Naive B cell (primary cell): ENCODE measurements at regions not wholly inside any gene's neighbourhood (a gene's known extent, or its start where the extent isn't known, plus 50 kb on each side); places are given as distances from the start of the nearest gene placed in this dataset.
"Not testable (repeated sequence)": the region's sequence is repeated elsewhere in the genome, so short reads cannot be mapped to it uniquely, and the experiment has no call there.

Experiments used
- ATAC-seq, 2 donors: fragments of 150-1000 bp; cut with Tn5 transposase; 2 replicates each; pipeline ENCODE4 v1.10.0; 2021; ENCODE audit warnings: low read depth in 2 of 2, mild to moderate bottlenecking in 2 of 2, moderate library complexity in 2 of 2
- DNase-seq: peaks from one replicate; pipeline ENCODE4 v3.0.0; 2022
- H3K27ac Mint-ChIP-seq, 6 donors: one replicate each; pipeline ENCODE4 v1.8.0; 2020 to 2022; ENCODE audit warnings: mild to moderate bottlenecking in 6 of 6, mixed read lengths in 6 of 6, moderate library complexity in 5 of 6, inconsistent platforms in 2 of 6
- H3K27me3 Mint-ChIP-seq, 3 donors: one replicate each; pipeline ENCODE4 v1.8.0; 2021 to 2022; ENCODE audit warnings: mixed read lengths in 3 of 3, mild to moderate bottlenecking in 1 of 3
- H3K36me3 Mint-ChIP-seq, 2 donors: one replicate each; pipeline ENCODE4 v1.8.0; 2020 to 2022; ENCODE audit warnings: mixed read lengths in 2 of 2, inconsistent platforms in 1 of 2, mild to moderate bottlenecking in 1 of 2
- H3K4me1 Mint-ChIP-seq, 3 donors: one replicate each; pipeline ENCODE4 v1.8.0; 2020 to 2022; ENCODE audit warnings: mixed read lengths in 3 of 3, inconsistent platforms in 1 of 3, mild to moderate bottlenecking in 1 of 3, moderate library complexity in 1 of 3
- H3K4me3 Mint-ChIP-seq, 8 donors: one replicate each; pipeline ENCODE4 v1.8.0; 2020 to 2022; ENCODE audit warnings: mild to moderate bottlenecking in 8 of 8, mixed read lengths in 8 of 8, moderate library complexity in 8 of 8, inconsistent platforms in 2 of 8
- H3K9me3 Mint-ChIP-seq, 7 donors: one replicate each; pipeline ENCODE4 v1.8.0; 2020 to 2022; ENCODE audit warnings: mixed read lengths in 7 of 7, mild to moderate bottlenecking in 5 of 7, inconsistent platforms in 2 of 7, moderate library complexity in 1 of 7

DNA sequence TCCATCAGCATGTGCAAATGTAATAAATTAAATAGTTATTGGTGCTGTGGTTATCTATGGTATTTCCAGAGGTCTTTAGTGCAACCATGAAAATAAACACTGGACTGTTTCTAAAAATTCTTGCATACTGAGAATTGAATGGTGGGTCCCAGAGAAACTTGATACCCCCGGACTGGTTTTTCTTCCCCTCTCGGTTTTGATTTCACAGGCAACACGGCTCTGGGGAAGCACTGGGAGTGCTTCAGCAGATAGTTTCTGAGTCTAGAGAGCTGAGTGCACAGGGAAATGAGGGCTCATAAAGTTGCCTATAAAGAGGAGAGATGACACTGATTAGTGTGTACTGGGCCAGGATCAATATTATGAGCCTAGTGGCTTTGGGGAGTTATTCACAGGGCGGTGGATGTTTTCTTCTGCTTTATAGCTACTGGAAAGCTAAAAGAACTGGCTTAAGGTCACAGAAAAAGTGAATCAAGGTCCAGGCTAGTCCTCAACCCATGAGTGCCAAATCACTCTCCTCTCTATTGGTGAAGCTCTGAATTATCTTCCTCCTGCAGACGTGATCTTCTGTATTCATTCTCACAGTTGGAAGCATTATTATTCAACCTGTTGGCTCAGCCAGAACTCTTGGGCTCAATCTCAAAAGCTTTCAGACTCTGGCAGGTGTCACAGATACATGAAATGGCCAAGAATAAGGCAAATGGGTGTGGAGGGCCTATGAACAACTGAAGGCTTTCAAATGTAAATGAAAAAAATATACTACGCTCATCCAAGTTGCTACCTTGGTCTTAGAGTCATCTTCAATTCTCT is 170.2 kb upstream of the HMHB1 start:
- Mint-ChIP-seq H3K36me3 (no peaks in the 10 kb centered on the region), H3K9me3 (no peaks in the 10 kb centered on the region), H3K4me1 (peaks cover 0 to 3% (median 0%) of the 10 kb centered on the region in 3 donors), H3K27me3 (no peaks in the 10 kb centered on the region), H3K4me3 (no peak overlapping the region), H3K27ac (no peak overlapping the region)
- DNase-seq, result no peak
- ATAC-seq, result no peak

DNA sequence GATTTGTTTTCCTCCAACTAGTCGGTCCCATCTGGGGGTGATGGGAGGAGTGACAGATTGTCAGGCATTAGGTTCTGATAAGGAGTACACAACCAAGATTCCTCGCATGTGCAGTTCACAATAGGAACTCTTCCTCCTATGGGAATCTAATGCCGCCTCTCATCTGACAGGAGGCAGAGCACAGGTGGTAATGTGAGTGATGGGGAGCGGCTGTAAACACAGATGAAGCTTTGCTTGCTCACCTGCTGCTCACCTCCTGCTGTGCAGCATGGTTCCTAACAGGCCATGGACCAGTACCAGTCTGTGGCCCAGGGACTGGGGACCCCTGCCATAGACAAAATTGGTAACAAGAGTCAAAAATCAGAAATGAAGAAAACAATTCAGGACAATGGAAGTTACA is 173.3 kb upstream of the HMHB1 start:
- Mint-ChIP-seq H3K9me3 (no peaks in the 10 kb centered on the region), H3K27ac (no peak overlapping the region), H3K4me3 (no peak overlapping the region), H3K27me3 (no peaks in the 10 kb centered on the region), H3K36me3 (no peaks in the 10 kb centered on the region), H3K4me1 (peaks cover 0 to 3% (median 0%) of the 10 kb centered on the region in 3 donors)
- DNase-seq (no peak), ATAC-seq (no peak)

DNA sequence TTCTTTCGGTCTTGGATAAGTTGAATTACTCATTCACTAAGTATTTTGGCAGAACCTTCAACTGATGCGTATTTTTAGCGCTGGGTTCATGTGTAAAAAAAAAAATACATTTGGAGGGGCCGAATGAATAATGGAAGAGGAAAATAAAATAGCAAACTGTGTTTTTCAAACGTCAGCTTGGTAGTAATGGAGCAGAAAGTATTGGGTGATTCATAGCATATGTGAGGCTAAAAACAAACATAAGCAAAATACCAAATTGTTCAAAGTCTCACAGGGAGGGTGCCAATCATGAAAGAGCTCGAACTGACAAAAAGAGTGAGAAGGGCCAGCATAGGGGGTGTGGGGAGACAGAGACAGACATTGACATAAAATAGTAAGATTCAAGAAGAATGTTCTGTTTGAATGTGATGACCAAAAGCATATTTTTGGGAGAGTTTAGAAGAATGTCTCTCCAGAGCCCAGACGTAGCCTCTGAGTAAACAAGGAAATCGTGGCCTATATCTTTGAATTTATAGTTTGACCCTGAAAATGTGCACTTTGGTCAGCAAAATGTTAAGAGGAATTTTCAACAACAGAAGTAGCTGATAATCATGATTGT is 174.9 kb upstream of the HMHB1 start:
- ATAC-seq, result no peak
- Mint-ChIP-seq H3K36me3 (no peaks in the 10 kb centered on the region), H3K4me3 (no peak overlapping the region), H3K4me1 (peaks cover 0 to 3% (median 0%) of the 10 kb centered on the region in 3 donors), H3K9me3 (no peaks in the 10 kb centered on the region), H3K27ac (no peak overlapping the region), H3K27me3 (no peaks in the 10 kb centered on the region)
- DNase-seq, result no peak

DNA sequence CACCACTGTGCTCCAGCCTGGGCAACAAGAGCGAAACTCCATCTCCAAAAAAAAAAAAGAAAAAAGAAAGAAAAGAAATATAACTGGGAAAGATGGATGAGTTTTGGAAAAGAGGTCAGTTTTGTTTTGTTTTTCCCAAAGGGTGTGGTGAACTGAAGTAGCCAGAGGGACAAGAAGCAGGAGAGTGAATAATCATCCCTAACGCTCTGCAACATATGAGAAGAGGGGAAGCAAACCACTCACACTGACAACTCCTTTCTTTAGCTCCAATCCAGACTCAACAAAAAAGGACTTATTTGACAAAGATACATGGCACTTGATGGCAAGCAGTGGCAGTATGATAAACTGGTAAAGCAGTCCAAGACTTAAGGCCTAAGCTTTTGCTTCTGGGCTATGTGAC is 176.1 kb upstream of the HMHB1 start:
- Mint-ChIP-seq H3K4me1 (peaks cover 0 to 3% (median 0%) of the 10 kb centered on the region in 3 donors), H3K36me3 (no peaks in the 10 kb centered on the region), H3K4me3 (no peak overlapping the region), H3K27me3 (no peaks in the 10 kb centered on the region), H3K27ac (peak overlapping the region in 1 of 6 donors; percentile 12), H3K9me3 (no peaks in the 10 kb centered on the region)
- ATAC-seq, result no peak
- DNase-seq, result no peak

DNA sequence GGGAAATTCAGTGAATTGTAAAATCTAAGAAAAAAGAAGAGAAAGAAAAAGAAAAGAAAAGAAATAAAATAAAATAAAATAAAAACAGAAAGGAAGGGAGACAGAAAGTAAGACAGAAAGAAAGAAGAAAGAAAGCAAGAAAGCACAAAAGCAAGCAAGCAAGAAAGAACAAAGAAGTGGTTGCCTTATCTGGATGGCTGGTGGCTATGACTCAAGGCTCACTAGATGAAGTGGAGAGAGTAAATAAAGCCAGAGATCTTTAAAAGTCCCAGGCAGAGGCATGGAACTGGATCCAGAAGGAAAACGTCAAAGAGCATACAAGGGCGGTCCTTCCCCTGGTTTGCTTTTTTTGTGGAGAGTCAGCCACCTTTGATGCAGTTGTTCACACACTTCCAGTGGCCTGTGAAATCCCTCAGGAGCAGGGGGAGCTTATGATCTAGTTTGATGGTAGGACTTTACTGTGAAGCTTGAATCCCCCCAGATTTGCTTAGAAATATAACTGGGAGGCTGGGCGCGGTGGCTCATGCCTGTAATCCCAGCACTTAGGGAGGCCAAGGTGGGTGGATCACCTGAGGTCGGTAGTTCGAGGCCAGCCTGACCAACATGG is 176.7 kb upstream of the HMHB1 start:
- H3K27me3 Mint-ChIP-seq, result no peaks in the 10 kb centered on the region
- ATAC-seq (no peak), DNase-seq (no peak)
- no peak overlapping the region for H3K4me3 Mint-ChIP-seq
- H3K4me1 Mint-ChIP-seq, result peaks cover 0 to 3% (median 0%) of the 10 kb centered on the region in 3 donors
- H3K36me3 Mint-ChIP-seq, result no peaks in the 10 kb centered on the region
- H3K9me3 Mint-ChIP-seq, result no peaks in the 10 kb centered on the region
- no peak overlapping the region for H3K27ac Mint-ChIP-seq

DNA sequence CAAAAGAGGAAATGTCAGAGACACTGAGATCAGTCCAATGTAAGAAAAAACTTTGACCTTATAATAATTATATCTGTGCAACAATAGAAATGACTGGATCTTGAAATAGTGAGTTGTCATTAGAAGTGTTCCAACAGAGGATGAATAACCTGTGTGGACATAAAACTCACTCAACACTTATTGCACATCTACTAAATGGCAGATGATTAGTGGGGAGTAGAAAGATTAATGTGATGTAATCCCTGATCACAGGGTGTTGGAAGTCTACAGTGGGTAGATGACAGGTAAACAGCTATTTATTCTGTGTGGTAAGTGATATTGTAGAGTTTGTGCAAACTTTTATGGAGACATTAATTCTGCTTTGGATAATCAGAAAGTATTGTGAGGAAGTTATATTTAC is 177.3 kb upstream of the HMHB1 start:
- ATAC-seq (no peak), DNase-seq (no peak)
- H3K4me3 Mint-ChIP-seq, result no peak overlapping the region
- no peaks in the 10 kb centered on the region for H3K9me3 Mint-ChIP-seq
- H3K27ac Mint-ChIP-seq, result peak overlapping the region in 1 of 6 donors; percentile 72
- H3K36me3 Mint-ChIP-seq, result no peaks in the 10 kb centered on the region
- H3K27me3 Mint-ChIP-seq, result no peaks in the 10 kb centered on the region
- peaks cover 0 to 3% (median 0%) of the 10 kb centered on the region in 3 donors for H3K4me1 Mint-ChIP-seq

DNA sequence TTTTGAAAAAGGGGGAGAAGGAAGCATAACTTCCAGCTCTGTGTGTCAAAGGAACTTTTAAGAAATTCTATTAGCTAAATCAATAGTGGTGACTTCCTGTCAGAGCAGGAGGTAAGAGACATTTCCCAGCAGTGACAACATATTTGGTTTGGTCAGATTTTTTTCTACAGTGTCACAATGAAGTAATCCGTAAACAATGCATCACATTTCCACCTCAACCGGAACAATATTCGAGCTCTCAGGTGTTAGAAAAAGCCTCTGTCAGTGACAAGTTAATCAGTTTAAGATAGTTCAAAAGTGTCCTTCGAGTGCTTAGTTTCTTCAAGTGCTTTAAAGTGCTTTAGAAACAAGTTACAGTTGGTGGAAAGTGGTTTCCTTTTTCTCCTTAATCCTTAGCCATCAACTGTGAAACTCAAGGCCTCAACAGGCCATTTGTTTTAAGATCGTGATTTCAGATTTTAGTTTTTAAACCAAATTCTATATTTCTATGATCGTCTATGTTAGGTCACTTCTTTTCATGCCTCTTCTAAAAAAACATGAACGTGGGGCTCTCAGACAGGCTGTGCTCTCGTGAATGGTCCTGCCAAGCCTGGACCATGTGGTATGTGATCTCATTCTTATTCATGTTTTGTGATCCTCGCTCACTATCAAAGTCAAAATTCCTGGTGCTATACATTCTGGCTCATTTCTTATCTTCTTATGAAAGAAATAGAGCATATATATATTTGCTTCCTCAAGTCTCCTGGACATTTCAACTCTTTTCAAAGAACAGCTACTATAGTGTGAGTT is 181.9 kb upstream of the HMHB1 start:
- DNase-seq (no peak), ATAC-seq (no peak)
- H3K4me3 Mint-ChIP-seq, result no peak overlapping the region
- H3K4me1 Mint-ChIP-seq, result no peaks in the 10 kb centered on the region
- no peak overlapping the region for H3K27ac Mint-ChIP-seq
- peaks cover 0 to 6% of the 10 kb centered on the region in 2 donors for H3K36me3 Mint-ChIP-seq
- H3K9me3 Mint-ChIP-seq, result peaks cover 0 to 12% (median 0%) of the 10 kb centered on the region in 7 donors
- no peaks in the 10 kb centered on the region for H3K27me3 Mint-ChIP-seq

DNA sequence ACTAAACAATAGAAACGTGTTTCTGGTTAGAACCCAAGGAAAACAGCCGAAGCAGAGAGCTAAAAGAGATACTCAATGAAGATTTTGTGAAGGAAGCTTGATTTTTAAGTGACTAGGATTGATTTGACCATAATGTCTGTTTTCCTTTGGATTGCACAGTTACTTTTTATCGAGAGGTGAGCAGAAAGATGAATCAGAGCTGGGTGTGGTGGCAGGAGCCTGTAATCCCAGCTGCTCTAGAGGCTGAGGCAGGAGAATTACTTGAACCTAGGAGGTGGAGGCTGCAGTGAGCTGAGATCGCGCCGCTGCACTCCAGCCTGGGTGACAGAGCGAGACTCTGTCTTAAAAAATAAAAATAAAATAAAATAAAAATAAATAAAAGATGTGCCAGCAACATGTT is 186.9 kb upstream of the HMHB1 start:
- not testable (repeated sequence) for H3K27me3 Mint-ChIP-seq, H3K4me1 Mint-ChIP-seq, H3K36me3 Mint-ChIP-seq, ATAC-seq, H3K4me3 Mint-ChIP-seq, DNase-seq
- Mint-ChIP-seq H3K27ac (peak overlapping the region in 3 of 6 donors; percentile 5 to 68 (median 25)), H3K9me3 (peaks cover 0 to 12% (median 0%) of the 10 kb centered on the region in 7 donors)

DNA sequence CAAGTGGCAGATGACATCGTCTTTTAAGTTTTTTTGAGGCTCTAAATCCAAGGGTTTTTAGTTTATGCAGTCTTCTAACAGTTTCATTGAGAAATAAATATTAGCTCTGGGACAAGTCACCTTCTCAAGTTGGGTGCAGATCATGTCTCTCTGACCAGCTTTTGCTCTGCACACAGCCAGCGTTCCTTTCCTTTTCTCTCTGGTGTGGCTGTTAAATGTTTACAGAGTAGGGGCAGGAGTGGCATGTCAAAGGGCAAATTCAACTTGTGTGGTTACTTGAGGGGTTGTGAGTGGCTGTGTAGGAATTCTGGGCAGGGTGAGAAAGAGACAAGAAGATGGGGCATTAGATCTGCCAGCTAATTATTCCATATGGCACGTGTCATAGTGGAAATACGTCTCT is 187.5 kb upstream of the HMHB1 start:
- no peaks in the 10 kb centered on the region for H3K27me3 Mint-ChIP-seq
- H3K9me3 Mint-ChIP-seq, result peaks cover 0 to 12% (median 0%) of the 10 kb centered on the region in 7 donors
- H3K27ac Mint-ChIP-seq, result no peak overlapping the region

DNA sequence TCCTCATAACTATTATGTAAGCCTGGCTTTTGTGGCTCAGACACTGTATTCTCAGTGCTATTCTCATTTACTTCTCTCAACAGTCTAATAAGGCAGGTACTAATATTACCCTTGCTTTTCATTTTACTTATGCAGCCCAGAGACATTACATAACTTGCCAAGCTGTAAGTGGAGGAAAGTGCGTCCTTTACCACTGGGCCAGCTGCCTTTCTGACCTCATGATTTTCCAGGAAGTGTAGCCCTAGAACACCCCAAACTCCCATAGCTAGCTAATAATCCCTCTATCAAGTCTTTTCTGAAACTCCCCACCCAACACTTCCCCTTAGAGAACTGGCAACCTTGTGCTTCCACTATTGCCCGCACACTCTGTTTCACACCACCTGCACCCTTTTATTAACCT is 192.9 kb upstream of the HMHB1 start:
- Mint-ChIP-seq H3K27ac (no peak overlapping the region), H3K9me3 (no peaks in the 10 kb centered on the region), H3K27me3 (no peaks in the 10 kb centered on the region), H3K4me1 (peaks cover 3 to 16% (median 6%) of the 10 kb centered on the region in 3 donors), H3K36me3 (no peaks in the 10 kb centered on the region), H3K4me3 (no peak overlapping the region)
- ATAC-seq (peak in 1 of 2 donors; percentile 36), DNase-seq (no peak)

More for the DNA sequence above, 187.5 kb upstream of the HMHB1 start:
- H3K4me1 Mint-ChIP-seq, result peaks cover 0 to 5% (median 1%) of the 10 kb centered on the region in 3 donors
- peak overlapping the region in 1 of 8 donors; percentile 9 for H3K4me3 Mint-ChIP-seq
- ATAC-seq, result no peak
- peaks cover 0 to 6% of the 10 kb centered on the region in 2 donors for H3K36me3 Mint-ChIP-seq
- no peak for DNase-seq

DNA sequence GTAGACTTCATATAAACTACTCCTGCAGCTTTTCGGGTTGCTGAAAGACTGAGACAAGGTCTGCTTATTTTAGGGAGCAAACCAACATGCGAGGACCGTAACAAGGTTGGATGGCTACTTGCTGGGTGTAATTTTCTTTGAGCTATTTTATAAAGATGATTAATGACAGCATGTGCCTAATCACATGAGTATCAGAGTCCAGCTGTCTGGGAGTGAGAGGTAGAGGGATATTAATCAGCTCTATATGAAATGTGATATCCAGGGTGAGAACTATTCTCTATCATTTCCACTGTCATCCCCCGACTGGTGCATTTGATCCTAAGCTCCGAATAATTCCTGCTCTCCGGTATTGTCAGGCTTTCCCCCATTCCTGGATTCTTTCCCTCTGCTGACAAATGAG is 193.8 kb upstream of the HMHB1 start:
- ATAC-seq (no peak), DNase-seq (no peak)
- H3K9me3 Mint-ChIP-seq, result no peaks in the 10 kb centered on the region
- H3K4me3 Mint-ChIP-seq, result no peak overlapping the region
- H3K27me3 Mint-ChIP-seq, result no peaks in the 10 kb centered on the region
- peaks cover 3 to 16% (median 6%) of the 10 kb centered on the region in 3 donors for H3K4me1 Mint-ChIP-seq
- H3K36me3 Mint-ChIP-seq, result no peaks in the 10 kb centered on the region
- H3K27ac Mint-ChIP-seq, result no peak overlapping the region

DNA sequence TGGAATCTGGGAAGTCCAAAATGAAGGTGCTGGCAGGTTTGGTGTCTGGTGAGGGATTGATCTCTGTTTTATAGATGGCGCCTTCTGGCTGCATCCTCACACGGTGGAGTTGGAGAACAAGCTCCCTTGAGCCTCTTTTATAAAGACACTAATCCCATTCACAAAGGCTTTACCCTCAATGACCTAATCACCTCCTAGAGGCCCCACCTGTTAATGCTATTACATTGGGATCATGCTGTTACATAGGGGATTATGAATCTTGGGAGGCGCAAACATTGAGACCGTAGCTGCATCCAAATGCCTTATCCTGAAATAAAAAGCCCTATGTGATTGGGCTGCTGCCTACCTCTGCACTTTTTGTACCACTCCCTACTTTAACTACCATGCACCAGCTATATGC is 197.1 kb upstream of the HMHB1 start:
- Mint-ChIP-seq H3K27me3 (no peaks in the 10 kb centered on the region), H3K36me3 (no peaks in the 10 kb centered on the region)
- no peak for ATAC-seq

DNA sequence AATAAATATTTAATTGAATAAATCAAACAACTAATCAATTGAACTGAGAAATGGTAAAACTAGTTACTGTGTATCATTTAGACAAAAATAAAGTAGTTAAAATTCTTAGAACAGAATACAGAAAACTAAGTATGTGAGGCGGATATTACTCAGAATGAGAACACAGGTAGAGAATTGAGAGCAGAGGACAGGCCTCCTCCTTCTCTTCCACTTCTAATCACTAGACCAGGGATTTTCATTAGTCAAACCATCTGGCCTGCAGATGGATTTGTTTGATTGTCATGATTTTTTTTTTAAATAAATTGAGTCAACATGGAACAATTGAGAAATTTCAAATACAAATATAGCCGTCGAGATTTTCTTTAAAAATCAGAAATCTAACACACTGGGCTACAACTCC is 198.6 kb upstream of the HMHB1 start:
- no peak for DNase-seq
- peaks cover 0 to 1% of the 10 kb centered on the region in 2 donors for H3K36me3 Mint-ChIP-seq
- peaks cover 0 to 17% (median 8%) of the 10 kb centered on the region in 7 donors for H3K9me3 Mint-ChIP-seq
- H3K27ac Mint-ChIP-seq, result no peak overlapping the region
- H3K27me3 Mint-ChIP-seq, result no peaks in the 10 kb centered on the region
- peaks cover 0 to 5% (median 0%) of the 10 kb centered on the region in 3 donors for H3K4me1 Mint-ChIP-seq
- ATAC-seq, result no peak
- H3K4me3 Mint-ChIP-seq, result no peak overlapping the region

More for the DNA sequence above, 197.1 kb upstream of the HMHB1 start:
- Mint-ChIP-seq H3K4me3 (no peak overlapping the region), H3K4me1 (peaks cover 3 to 11% (median 6%) of the 10 kb centered on the region in 3 donors), H3K9me3 (peaks cover 0 to 3% (median 0%) of the 10 kb centered on the region in 7 donors), H3K27ac (no peak overlapping the region)
- no peak for DNase-seq
